Mammary epithelial cell (primary cell): ENCODE measurements at regions not wholly inside any gene's neighbourhood (a gene's known extent, or its start where the extent isn't known, plus 50 kb on each side); places are given as distances from the start of the nearest gene placed in this dataset.

Experiments
- EZH2 ChIP-seq: IDR thresholded peaks from 2 replicates; pipeline ENCODE4 v1.6.1; 2012; ENCODE audit warnings: low read length, inconsistent platforms, borderline replicate concordance
- TF ChIP-seq, protein P1 (sequence below), 2 donors: IDR thresholded peaks in 1 of 2; conservative IDR thresholded peaks in 1 of 2; 2 replicates each; pipeline ENCODE4 v1.5.1; 2011 to 2012; ENCODE audit warnings: inconsistent platforms in 2 of 2, low read length in 2 of 2, mild to moderate bottlenecking in 2 of 2, control low read depth in 1 of 2, low read depth in 1 of 2; ENCODE audit not compliant: insufficient read depth in 1 of 2; ENCODE audit errors: extremely low read depth in 1 of 2

DNA sequence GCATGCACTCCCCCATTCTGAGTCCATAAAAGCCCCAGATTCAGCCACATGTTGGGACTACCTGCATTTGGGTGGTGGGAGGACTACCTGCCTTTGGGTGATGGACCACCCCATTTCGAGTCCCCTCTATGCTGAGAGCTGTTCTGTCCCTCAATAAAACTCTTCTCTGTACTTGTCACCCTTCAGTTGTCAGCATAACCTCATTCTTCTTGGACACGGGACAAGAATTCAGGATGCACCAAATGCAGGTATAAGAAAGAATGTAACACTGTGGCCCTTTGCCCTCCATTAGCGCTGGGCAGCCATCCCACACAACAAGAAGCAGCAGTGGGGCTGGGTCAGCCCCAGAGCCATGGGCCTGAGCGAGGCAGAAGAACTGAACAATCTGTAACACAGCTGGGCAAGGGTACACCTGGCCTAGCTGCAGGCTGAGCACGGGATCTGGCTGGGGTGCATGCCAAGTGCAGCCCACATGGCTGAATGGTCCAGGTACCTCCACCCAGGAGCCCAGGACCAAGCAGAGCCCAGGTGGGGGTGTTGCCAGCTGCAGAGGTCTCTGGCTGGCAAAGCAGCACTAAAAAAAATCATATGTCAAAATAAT lies 1344.3 kb upstream of the LRRTM3 start:
- TF ChIP-seq, protein P1, sequence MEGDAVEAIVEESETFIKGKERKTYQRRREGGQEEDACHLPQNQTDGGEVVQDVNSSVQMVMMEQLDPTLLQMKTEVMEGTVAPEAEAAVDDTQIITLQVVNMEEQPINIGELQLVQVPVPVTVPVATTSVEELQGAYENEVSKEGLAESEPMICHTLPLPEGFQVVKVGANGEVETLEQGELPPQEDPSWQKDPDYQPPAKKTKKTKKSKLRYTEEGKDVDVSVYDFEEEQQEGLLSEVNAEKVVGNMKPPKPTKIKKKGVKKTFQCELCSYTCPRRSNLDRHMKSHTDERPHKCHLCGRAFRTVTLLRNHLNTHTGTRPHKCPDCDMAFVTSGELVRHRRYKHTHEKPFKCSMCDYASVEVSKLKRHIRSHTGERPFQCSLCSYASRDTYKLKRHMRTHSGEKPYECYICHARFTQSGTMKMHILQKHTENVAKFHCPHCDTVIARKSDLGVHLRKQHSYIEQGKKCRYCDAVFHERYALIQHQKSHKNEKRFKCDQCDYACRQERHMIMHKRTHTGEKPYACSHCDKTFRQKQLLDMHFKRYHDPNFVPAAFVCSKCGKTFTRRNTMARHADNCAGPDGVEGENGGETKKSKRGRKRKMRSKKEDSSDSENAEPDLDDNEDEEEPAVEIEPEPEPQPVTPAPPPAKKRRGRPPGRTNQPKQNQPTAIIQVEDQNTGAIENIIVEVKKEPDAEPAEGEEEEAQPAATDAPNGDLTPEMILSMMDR (conservative IDR thresholded peaks at IDR 0.05 in 1 of 2, IDR thresholded peaks at IDR 0.05 in 1 of 2; ENCODE audit: extremely low read depth in 1 of 2, insufficient read depth in 1 of 2, low read depth in 1 of 2, low read length in 2 of 2): no peak
- no peak for TF ChIP-seq EZH2
